ENCODE measurements at regions not wholly inside any gene's neighbourhood (a gene's known extent, or its start where the extent isn't known, plus 50 kb on each side); places are given as distances from the start of the nearest gene placed in this dataset.

DNA sequence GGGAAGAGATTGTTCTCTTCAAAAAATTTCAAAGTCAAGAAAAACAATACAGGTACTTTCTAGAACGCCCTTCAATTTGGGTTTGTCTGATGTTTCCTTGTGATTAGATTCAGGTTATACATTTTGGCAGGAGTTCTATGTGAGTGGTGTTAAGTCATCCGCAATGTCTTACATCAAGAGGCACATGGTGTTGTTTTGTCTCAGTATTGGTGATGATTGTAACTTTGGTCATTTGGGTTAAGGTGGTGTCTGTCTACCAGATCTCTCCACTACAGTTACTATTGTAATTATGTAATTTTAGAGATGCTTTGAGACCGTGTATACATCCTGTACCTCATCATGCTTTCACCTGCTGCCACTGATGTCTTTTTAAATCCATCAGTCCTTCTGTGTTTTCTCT lies 60.3 kb downstream of the TET3 start:
- Histone ChIP-seq H4K20me1 (ENCODE audit: insufficient read depth, low read depth, low read length) (no peaks in the 10 kb centered on the region), H3K9me2 (replicated peaks; ENCODE audit: insufficient read depth, low read length) (no peaks in the 10 kb centered on the region), H3K4me3 (ENCODE audit: low read length) (no peak overlapping the region), H3K4me2 (ENCODE audit: low read depth, low read length, poor library complexity, severe bottlenecking) (no peak overlapping the region), H3K79me2 (ENCODE audit: low read length) (peaks cover 70% of the 10 kb centered on the region), H3K9ac (ENCODE audit: low read length) (no peak overlapping the region), H3K9me3 (ENCODE audit: low read length) (no peaks in the 10 kb centered on the region), H2AFZ (ENCODE audit: low read length) (no peak overlapping the region), H3K27ac (ENCODE audit: low read length) (no peak overlapping the region), H3K27me3 (ENCODE audit: low read length) (no peaks in the 10 kb centered on the region), H3K36me3 (ENCODE audit: insufficient read depth, low read length) (no peaks in the 10 kb centered on the region), H3K4me1 (ENCODE audit: low read length) (no peaks in the 10 kb centered on the region)
- DNase-seq = no peak

GRCh38 chr2:74045454-74045853 lies 60.7 kb downstream of the TET3 start:
- no peaks in the 10 kb centered on the region for H3K27me3 ChIP-seq (ENCODE audit: low read length)
- no peaks in the 10 kb centered on the region for H4K20me1 ChIP-seq (ENCODE audit: insufficient read depth, low read depth, low read length)
- no peak overlapping the region for H3K4me3 ChIP-seq (ENCODE audit: low read length)
- no peaks in the 10 kb centered on the region for H3K9me3 ChIP-seq (ENCODE audit: low read length)
- H3K36me3 ChIP-seq (ENCODE audit: insufficient read depth, low read length) = no peaks in the 10 kb centered on the region
- H3K27ac ChIP-seq (ENCODE audit: low read length) = no peak overlapping the region
- no peak overlapping the region for H2AFZ ChIP-seq (ENCODE audit: low read length)
- H3K4me2 ChIP-seq (ENCODE audit: low read depth, low read length, poor library complexity, severe bottlenecking) = no peak overlapping the region
- DNase-seq = no peak
- H3K79me2 ChIP-seq (ENCODE audit: low read length) = peaks cover 68% of the 10 kb centered on the region
- H3K4me1 ChIP-seq (ENCODE audit: low read length) = no peaks in the 10 kb centered on the region
- no peaks in the 10 kb centered on the region for H3K9me2 ChIP-seq (replicated peaks; ENCODE audit: insufficient read depth, low read length)
- no peak overlapping the region for H3K9ac ChIP-seq (ENCODE audit: low read length)

DNA sequence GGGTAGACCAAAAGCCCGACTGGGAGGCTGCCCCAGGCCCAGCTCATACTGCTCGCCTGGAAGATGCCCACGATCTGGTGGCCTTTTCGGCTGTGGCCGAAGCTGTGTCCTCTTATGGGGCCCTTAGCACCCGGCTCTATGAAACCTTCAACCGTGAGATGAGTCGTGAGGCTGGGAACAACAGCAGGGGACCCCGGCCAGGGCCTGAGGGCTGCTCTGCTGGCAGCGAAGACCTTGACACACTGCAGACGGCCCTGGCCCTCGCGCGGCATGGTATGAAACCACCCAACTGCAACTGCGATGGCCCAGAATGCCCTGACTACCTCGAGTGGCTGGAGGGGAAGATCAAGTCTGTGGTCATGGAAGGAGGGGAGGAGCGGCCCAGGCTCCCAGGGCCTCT lies 61.7 kb downstream of the TET3 start:
- Histone ChIP-seq H3K27ac (ENCODE audit: low read length) (no peak overlapping the region), H4K20me1 (ENCODE audit: insufficient read depth, low read depth, low read length) (no peaks in the 10 kb centered on the region), H3K4me3 (ENCODE audit: low read length) (no peak overlapping the region), H3K4me1 (ENCODE audit: low read length) (peaks cover 7% of the 10 kb centered on the region), H3K79me2 (ENCODE audit: low read length) (peaks cover 67% of the 10 kb centered on the region), H3K9ac (ENCODE audit: low read length) (no peak overlapping the region), H3K9me2 (replicated peaks; ENCODE audit: insufficient read depth, low read length) (no peaks in the 10 kb centered on the region), H3K9me3 (ENCODE audit: low read length) (no peaks in the 10 kb centered on the region), H3K4me2 (ENCODE audit: low read depth, low read length, poor library complexity, severe bottlenecking) (no peak overlapping the region), H3K36me3 (ENCODE audit: insufficient read depth, low read length) (no peaks in the 10 kb centered on the region), H3K27me3 (ENCODE audit: low read length) (no peaks in the 10 kb centered on the region), H2AFZ (ENCODE audit: low read length) (no peak overlapping the region)
- no peak for DNase-seq

- Histone ChIP-seq H3K9me3 (ENCODE audit: low read length) (no peaks in the 10 kb centered on the region), H3K9me2 (replicated peaks; ENCODE audit: insufficient read depth, low read length) (no peaks in the 10 kb centered on the region), H3K4me2 (ENCODE audit: low read depth, low read length, poor library complexity, severe bottlenecking) (no peak overlapping the region), H3K79me2 (ENCODE audit: low read length) (peaks cover 66% of the 10 kb centered on the region), H4K20me1 (ENCODE audit: insufficient read depth, low read depth, low read length) (no peaks in the 10 kb centered on the region), H3K27ac (ENCODE audit: low read length) (no peak overlapping the region), H3K27me3 (ENCODE audit: low read length) (no peaks in the 10 kb centered on the region), H3K36me3 (ENCODE audit: insufficient read depth, low read length) (no peaks in the 10 kb centered on the region), H2AFZ (ENCODE audit: low read length) (no peak overlapping the region), H3K4me3 (ENCODE audit: low read length) (no peak overlapping the region), H3K9ac (ENCODE audit: low read length) (no peak overlapping the region), H3K4me1 (ENCODE audit: low read length) (peaks cover 10% of the 10 kb centered on the region)
- no peak for DNase-seq
Measured at GRCh38 chr2:74047152-74047551, 62.4 kb downstream of the TET3 start.

DNA sequence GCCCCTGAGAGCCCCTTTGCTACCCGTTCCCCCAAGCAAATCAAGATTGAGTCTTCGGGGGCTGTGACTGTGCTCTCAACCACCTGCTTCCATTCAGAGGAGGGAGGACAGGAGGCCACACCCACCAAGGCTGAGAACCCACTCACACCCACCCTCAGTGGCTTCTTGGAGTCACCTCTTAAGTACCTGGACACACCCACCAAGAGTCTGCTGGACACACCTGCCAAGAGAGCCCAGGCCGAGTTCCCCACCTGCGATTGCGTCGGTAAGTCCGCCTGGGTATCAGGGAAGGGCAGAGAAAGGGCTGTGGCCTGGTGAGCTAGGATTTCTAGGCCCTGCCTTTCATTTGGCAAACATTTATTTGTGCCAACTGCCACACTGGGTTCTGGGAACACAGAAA lies 63.4 kb downstream of the TET3 start:
- Histone ChIP-seq H3K27me3 (ENCODE audit: low read length) (no peaks in the 10 kb centered on the region), H3K36me3 (ENCODE audit: insufficient read depth, low read length) (no peaks in the 10 kb centered on the region), H3K79me2 (ENCODE audit: low read length) (peaks cover 63% of the 10 kb centered on the region), H3K4me2 (ENCODE audit: low read depth, low read length, poor library complexity, severe bottlenecking) (no peak overlapping the region), H3K27ac (ENCODE audit: low read length) (no peak overlapping the region), H4K20me1 (ENCODE audit: insufficient read depth, low read depth, low read length) (no peaks in the 10 kb centered on the region), H3K9me3 (ENCODE audit: low read length) (no peaks in the 10 kb centered on the region), H3K4me3 (ENCODE audit: low read length) (no peak overlapping the region), H3K9ac (ENCODE audit: low read length) (no peak overlapping the region), H3K4me1 (ENCODE audit: low read length) (peaks cover 16% of the 10 kb centered on the region), H3K9me2 (replicated peaks; ENCODE audit: insufficient read depth, low read length) (no peaks in the 10 kb centered on the region), H2AFZ (ENCODE audit: low read length) (no peak overlapping the region)
- DNase-seq = no peak

DNA sequence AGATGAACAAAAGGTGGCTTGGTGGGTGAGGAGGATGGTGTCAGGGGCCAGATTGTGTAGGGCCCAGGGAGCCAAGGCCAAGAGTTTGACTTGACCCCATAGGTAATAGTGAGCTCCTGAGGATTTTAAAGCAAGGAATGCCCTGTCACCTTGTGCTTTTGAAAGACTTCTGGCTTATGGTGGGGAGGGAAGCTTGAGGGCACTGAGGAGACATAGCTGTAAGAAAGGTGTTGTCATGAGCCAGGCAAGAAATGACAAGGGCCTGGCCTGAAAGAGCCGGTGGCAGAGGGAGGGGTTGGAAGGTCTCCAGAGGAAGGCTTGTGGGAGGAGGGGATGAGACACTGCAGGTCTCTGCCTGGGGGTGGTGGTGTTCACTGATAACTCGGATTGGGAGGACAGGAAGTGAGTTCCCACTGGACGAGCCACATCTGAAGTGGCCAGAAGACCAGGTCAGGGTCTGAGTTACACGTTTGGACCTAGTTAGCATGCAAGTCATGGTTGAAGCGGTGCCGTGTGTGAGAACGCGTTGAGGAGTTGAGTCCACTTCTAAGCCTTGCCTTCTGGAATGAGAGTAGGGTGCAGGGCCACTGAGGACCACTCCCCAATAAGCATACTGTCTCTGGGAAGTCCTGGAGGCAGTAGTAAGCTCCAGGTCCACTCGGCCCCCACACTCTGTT lies 64.3 kb downstream of the TET3 start:
- Histone ChIP-seq H3K4me2 (ENCODE audit: low read depth, low read length, poor library complexity, severe bottlenecking) (no peak overlapping the region), H4K20me1 (ENCODE audit: insufficient read depth, low read depth, low read length) (no peaks in the 10 kb centered on the region), H3K9ac (ENCODE audit: low read length) (no peak overlapping the region), H3K4me3 (ENCODE audit: low read length) (no peak overlapping the region), H3K27me3 (ENCODE audit: low read length) (no peaks in the 10 kb centered on the region), H3K9me3 (ENCODE audit: low read length) (no peaks in the 10 kb centered on the region), H3K36me3 (ENCODE audit: insufficient read depth, low read length) (no peaks in the 10 kb centered on the region), H3K9me2 (replicated peaks; ENCODE audit: insufficient read depth, low read length) (no peaks in the 10 kb centered on the region), H3K79me2 (ENCODE audit: low read length) (peaks cover 64% of the 10 kb centered on the region), H3K4me1 (ENCODE audit: low read length) (peaks cover 22% of the 10 kb centered on the region), H3K27ac (ENCODE audit: low read length) (no peak overlapping the region), H2AFZ (ENCODE audit: low read length) (no peak overlapping the region)
- no peak for DNase-seq

DNA sequence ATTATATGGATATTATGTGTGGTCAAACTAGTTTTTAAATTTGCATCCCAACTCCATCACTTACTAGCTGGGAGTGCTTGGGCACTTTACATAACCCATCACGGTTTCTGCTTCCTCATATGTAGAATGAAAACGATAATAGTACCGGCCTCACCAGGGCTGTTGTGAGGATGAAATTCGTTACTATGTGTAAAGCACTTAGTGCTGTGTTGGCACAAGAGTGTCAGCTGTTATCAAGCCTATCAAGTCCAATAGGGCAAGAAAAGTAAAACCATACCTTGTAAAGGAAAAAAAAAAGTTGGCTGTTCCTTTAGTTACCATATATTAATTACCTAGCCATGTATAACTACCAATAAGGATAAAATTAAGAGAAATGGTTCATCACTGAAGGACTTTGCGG lies 65.4 kb downstream of the TET3 start:
- H3K9me2 ChIP-seq (replicated peaks; ENCODE audit: insufficient read depth, low read length) = no peaks in the 10 kb centered on the region
- no peak overlapping the region for H3K27ac ChIP-seq (ENCODE audit: low read length)
- no peak overlapping the region for H3K4me3 ChIP-seq (ENCODE audit: low read length)
- H3K27me3 ChIP-seq (ENCODE audit: low read length) = no peaks in the 10 kb centered on the region
- no peak overlapping the region for H3K9ac ChIP-seq (ENCODE audit: low read length)
- H3K79me2 ChIP-seq (ENCODE audit: low read length) = peaks cover 64% of the 10 kb centered on the region
- H3K4me1 ChIP-seq (ENCODE audit: low read length) = peaks cover 22% of the 10 kb centered on the region
- H3K36me3 ChIP-seq (ENCODE audit: insufficient read depth, low read length) = no peaks in the 10 kb centered on the region
- no peaks in the 10 kb centered on the region for H3K9me3 ChIP-seq (ENCODE audit: low read length)
- H2AFZ ChIP-seq (ENCODE audit: low read length) = no peak overlapping the region
- no peak for DNase-seq
- H4K20me1 ChIP-seq (ENCODE audit: insufficient read depth, low read depth, low read length) = no peaks in the 10 kb centered on the region
- H3K4me2 ChIP-seq (ENCODE audit: low read depth, low read length, poor library complexity, severe bottlenecking) = no peak overlapping the region

- Histone ChIP-seq H3K27me3 (ENCODE audit: low read length) (no peaks in the 10 kb centered on the region), H3K4me2 (ENCODE audit: low read depth, low read length, poor library complexity, severe bottlenecking) (no peak overlapping the region), H3K4me3 (ENCODE audit: low read length) (no peak overlapping the region), H3K4me1 (ENCODE audit: low read length) (peaks cover 22% of the 10 kb centered on the region), H3K9me3 (ENCODE audit: low read length) (no peaks in the 10 kb centered on the region), H3K36me3 (ENCODE audit: insufficient read depth, low read length) (no peaks in the 10 kb centered on the region), H2AFZ (ENCODE audit: low read length) (no peak overlapping the region), H3K9me2 (replicated peaks; ENCODE audit: insufficient read depth, low read length) (no peaks in the 10 kb centered on the region), H3K9ac (ENCODE audit: low read length) (no peak overlapping the region), H4K20me1 (ENCODE audit: insufficient read depth, low read depth, low read length) (no peaks in the 10 kb centered on the region), H3K27ac (ENCODE audit: low read length) (no peak overlapping the region), H3K79me2 (ENCODE audit: low read length) (peaks cover 68% of the 10 kb centered on the region)
- no peak for DNase-seq
Measured at GRCh38 chr2:74051504-74051903, 66.8 kb downstream of the TET3 start.
